ENCODE measurements at regions not wholly inside any gene's neighbourhood (a gene's known extent, or its start where the extent isn't known, plus 50 kb on each side); places are given as distances from the start of the nearest gene placed in this dataset.
A peak's percentile ranks its signal among the peaks of the same experiment; 100 is the strongest.

GRCh38 chr15:48006031-48006511, 114.7 kb upstream of the SLC24A5 start:
- no peak overlapping the region for H3K4ac ChIP-seq (replicated peaks; ENCODE audit: insufficient read length, low read depth, low read length)
- no peak overlapping the region for H2BK120ac ChIP-seq (replicated peaks; ENCODE audit: low read depth, low read length)
- no peak overlapping the region for H3K56ac ChIP-seq (replicated peaks; ENCODE audit: insufficient read length, low read depth, low read length)
- H3K27me3 ChIP-seq (replicated peaks in 1 of 4; ENCODE audit: control insufficient read depth in 3 of 4, extremely low read depth in 1 of 4, insufficient read depth in 3 of 4, low read length in 3 of 4) = no peaks in the 10 kb centered on the region
- no peak overlapping the region for H4K91ac ChIP-seq (replicated peaks; ENCODE audit: insufficient read length, low read length)
- no peak overlapping the region for H2AK5ac ChIP-seq (ENCODE audit: low read depth, low read length)
- H2BK12ac ChIP-seq (ENCODE audit: low read depth, low read length) = no peak overlapping the region
- no peak overlapping the region for H3K27ac ChIP-seq (ENCODE audit: low read depth, low read length)
- peaks cover 0 to 7% (median 3%) of the 10 kb centered on the region in 4 experiments; a peak in 3 of 7 replicates for H3K4me1 ChIP-seq (replicated peaks in 1 of 4; ENCODE audit: control insufficient read depth in 3 of 4, insufficient read depth in 4 of 4, low read length in 3 of 4)
- H2BK5ac ChIP-seq (ENCODE audit: low read depth, low read length) = no peak overlapping the region
- TF ChIP-seq RXRA (IDR thresholded peaks at IDR 0.05; ENCODE audit: insufficient read depth, low read depth, low read length) = peak; percentile 72; the same call in 1 of the 2 replicates
- no peak for TF ChIP-seq TAF1 (IDR thresholded peaks at IDR 0.05; ENCODE audit: low read depth, low read length)
- TF ChIP-seq TCF12 (IDR thresholded peaks at IDR 0.05; ENCODE audit: low read depth, low read length) = 0 out of 2 replicates have a peak, but pooled peaks have one; percentile 22
- peak; percentile 64 for TF ChIP-seq CEBPB (IDR thresholded peaks at IDR 0.05; ENCODE audit: low read depth, low read length)
- no peak for TF ChIP-seq MAFK (IDR thresholded peaks at IDR 0.05; ENCODE audit: low read depth, low read length)
- H4K20me1 ChIP-seq (replicated peaks in 1 of 2; ENCODE audit: control insufficient read depth in 1 of 2, insufficient read depth in 2 of 2, low read length in 2 of 2) = no peaks in the 10 kb centered on the region
- H3K79me2 ChIP-seq (ENCODE audit: control insufficient read depth in 1 of 2, insufficient read depth in 2 of 2, low read length in 2 of 2) = no peaks in the 10 kb centered on the region
- no peaks in the 10 kb centered on the region for H3K9me3 ChIP-seq (ENCODE audit: insufficient read depth in 2 of 2, low read depth in 1 of 2, low read length in 1 of 2)
- ChIA-PET CTCF (ENCODE audit: partially characterized antibody) (interaction anchor here (0.7 to 1.3 kb wide), 3 partner anchors 10 to 81 kb away, joined by 3 to 4 read pairs (median 4); no protein-coding TSS in a partner anchor), POLR2A (ENCODE audit: partially characterized antibody) (no interaction called here)
- H2AFZ ChIP-seq (ENCODE audit: low read length) = no peak overlapping the region
- H3K23ac ChIP-seq (ENCODE audit: insufficient read length) = no peak overlapping the region
- no peak overlapping the region for H4K8ac ChIP-seq (ENCODE audit: extremely low read depth, insufficient read depth, low read length)
- H3K18ac ChIP-seq (ENCODE audit: extremely low read depth, low read length) = no peak overlapping the region
- no peaks in the 10 kb centered on the region for H3K36me3 ChIP-seq (ENCODE audit: control insufficient read depth in 2 of 4, insufficient read depth in 4 of 4, low read length in 3 of 4)
- no peak overlapping the region for H3K9ac ChIP-seq (replicated peaks in 1 of 4; ENCODE audit: extremely low read depth in 1 of 4, low read depth in 3 of 4, low read length in 3 of 4)
- H4K5ac ChIP-seq (ENCODE audit: insufficient read length, low read depth, low read length) = no peak overlapping the region
- FAIRE-seq = peak; percentile 76
- no peak overlapping the region for H2BK15ac ChIP-seq (ENCODE audit: low read length)
- H3K4me2 ChIP-seq (ENCODE audit: insufficient read depth in 1 of 2, low read depth in 2 of 2, low read length in 2 of 2) = no peak overlapping the region
- DNase-seq (ENCODE audit: low read depth in 1 of 2, low spot score in 2 of 2) = no peak
- H3K79me1 ChIP-seq (ENCODE audit: low read depth, low read length) = no peaks in the 10 kb centered on the region
- no peak overlapping the region for H2BK20ac ChIP-seq (ENCODE audit: low read length)
- no peak overlapping the region for H3K14ac ChIP-seq (ENCODE audit: insufficient read length)
- 66% methylated on average over 7 of the region's 7 CpGs; no CpG with 5 or more reads in 1 of the 2 experiments for WGBS, 2 experiments (ENCODE audit: extremely low coverage in 1 of 2, insufficient coverage in 1 of 2, insufficient read length in 1 of 2, insufficient replicate concordance in 2 of 2, low coverage in 1 of 2, low lambda C conversion rate in 2 of 2, missing lambda C conversion rate in 1 of 2)
- no peak overlapping the region for H3K4me3 ChIP-seq (ENCODE audit: extremely low read depth in 1 of 4, insufficient read depth in 2 of 4, low read depth in 3 of 4, low read length in 4 of 4)
- H3K23me2 ChIP-seq (ENCODE audit: low read depth, low read length) = no peaks in the 10 kb centered on the region
